ENCODE measurements at regions not wholly inside any gene's neighbourhood (a gene's known extent, or its start where the extent isn't known, plus 50 kb on each side); places are given as distances from the start of the nearest gene placed in this dataset.
"Not testable (repeated sequence)": the region's sequence is repeated elsewhere in the genome, so short reads cannot be mapped to it uniquely, and the experiment has no call there.

DNA sequence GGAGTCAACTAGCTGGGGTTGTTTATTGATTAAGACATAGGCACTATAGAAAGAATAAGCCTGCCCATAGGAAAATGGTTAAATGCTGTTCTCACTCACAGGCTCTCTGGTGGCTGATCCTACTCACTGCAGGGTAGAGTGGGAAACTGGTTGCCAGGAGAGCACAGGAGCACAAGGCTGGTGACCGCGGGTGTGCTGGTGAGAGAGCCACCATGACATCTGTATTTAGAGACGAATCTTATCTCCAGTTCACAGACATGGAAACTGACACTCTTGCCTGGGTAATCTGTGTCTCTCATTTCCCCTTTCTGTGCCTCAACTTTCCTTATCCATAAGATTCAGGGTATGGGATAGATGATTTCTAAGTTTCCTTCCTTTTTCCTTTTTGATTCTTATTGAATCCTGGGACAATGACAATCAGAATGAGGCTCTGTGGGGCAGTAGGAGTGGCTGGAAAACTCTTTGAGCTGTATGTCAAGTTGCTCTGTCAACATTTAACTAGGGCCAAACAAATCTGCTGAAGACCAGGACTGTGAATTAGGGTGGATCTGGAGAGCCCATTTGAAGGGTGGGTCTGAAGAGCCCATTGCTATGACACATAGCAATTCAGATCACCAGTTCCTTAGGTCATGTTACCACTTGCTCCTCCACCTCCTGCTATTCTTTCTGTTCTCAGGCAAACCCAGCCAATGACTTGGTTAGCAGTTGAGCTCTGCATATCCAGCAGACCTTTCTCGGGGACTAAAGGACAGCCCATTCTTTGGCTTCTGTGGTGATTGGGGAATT, 286.1 kb upstream of the TBL1XR1 start:
- DNase-seq: no peak

DNA sequence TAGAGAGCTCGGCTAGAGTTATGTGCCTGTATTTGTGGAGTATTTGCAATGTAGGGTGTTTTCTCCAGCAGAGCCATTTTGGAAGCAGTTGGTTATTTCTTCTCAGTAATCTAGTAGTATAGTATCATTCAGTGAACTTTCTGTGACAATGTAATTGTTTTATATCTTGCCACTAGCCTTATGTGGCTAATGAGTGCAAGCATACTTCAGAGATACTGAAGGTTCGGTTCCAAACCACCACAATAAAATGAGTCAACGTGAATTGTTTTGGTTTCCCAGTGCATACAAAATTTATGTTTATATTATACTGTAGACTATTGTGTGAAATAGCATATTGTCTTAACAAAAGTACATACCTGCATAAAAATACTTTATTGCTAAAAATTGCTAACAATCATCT, 286.9 kb upstream of the TBL1XR1 start:
- DNase-seq: no peak

DNA sequence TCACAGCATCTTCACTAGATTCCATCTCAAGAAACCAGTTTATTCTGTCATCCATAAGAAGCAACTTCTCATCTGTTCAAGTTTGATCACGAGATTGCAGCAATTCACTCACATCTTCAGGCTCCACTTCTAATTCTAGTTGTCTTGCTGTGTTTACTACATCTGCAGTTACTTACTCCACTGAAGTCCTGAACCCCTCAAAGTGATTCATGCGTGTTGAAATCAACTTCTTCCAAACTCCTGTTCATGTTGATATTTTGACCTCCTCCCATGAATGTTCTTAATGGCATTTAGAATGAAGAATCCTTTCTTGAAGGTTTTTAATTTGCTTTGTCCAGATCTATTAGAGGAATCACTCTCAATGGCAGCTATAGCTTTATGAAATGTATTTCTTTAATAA, 287.6 kb upstream of the TBL1XR1 start:
- DNase-seq: no peak

DNA sequence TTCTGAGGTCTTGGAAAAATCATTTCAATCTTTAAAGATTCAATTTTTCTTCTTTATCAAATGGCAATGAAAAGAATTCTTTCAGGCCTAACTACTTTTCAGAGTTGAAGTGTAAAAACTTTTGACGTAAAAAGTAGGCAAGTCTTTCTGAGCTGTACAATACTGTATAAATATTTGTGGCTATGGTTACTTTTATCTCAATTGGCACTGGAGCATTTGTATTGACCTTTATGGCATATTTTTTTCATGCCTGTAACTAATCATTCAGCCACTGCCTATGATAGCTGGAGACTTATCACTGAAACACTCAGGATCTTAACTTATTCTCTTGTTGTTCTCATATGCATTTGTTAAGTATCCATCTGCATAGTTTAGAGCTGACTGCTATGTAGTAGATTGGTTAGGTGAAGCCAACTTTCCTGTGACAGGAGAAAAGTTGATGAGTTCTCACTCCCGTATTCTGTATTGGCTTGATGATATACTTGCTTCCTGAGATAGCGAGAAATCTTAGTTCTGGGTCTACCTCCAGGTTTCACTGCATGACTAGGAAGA, 290.4 kb upstream of the TBL1XR1 start:
- DNase-seq: no peak

DNA sequence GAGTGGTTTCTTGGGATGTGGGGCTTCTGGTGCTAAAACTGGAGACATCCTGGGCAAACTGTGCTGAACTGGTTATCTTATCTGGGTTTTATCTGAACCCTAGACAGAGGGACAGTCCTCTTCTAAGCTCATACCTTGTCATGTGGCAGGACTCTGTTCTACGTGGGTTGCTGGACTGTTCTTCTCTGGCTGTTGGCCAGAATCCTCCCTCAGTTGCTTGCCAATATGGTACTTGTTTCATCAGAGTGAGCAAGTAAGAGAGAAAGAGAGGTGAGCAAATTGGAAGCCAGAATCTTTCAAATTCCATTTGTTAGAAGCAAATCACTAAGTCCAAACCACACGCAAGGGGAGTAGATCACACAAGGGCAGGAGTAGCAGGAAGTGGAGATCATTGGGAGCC, 291.5 kb upstream of the TBL1XR1 start:
- no peak for DNase-seq

DNA sequence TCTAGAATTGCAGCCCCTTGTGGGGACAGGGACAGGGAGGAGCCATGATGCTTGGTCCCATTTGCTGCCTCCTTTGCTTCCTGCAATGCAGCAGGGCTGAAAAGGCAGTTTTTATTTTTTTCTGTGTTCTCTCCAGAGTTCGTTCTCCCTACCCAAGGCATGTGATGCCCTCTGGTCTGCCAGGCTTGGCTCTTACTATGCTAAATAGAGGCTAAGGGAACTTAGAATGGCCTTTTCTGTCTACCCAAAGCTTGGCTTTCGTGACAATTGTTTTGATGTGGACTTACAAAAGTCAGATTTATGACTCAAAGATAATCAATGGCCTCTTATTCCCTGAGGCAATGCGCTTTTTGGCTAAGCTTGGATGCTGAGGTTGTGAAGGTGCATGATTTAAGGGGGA, 293.3 kb upstream of the TBL1XR1 start:
- no peak for DNase-seq

DNA sequence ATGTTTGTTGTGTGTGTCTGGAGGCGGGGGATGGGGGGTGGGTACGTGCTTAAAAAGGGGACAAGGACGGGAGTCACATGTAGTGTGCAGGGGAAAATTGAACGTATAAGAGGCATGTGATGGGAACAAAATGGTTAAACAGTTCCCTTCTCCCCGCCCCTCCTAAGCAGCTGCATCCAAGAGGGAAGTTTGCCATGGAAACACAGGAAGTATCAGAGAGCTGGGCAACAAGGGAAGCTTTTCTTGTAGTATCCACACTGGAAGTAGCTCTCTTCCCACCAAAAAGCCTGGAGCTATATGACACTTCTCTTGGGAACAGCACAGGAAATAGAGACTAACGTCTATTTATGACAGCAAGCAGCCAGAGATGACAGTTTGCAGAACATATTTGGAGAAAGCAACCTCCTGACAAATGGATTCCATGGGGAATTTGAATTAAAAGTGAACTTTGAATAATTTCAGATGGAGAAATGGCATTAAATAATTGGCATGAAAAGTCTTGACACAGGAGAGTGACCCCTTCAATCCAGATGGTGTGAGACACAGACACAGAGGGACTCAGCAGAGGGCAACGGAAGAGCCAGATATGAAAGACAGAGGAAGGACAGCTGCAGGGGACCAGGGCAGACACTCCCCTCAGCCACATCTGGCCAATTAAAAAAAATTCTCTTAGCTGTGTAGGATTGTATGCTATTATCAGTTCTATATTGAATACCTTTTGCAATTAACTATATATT, 294.2 kb upstream of the TBL1XR1 start:
- no peak for DNase-seq

DNA sequence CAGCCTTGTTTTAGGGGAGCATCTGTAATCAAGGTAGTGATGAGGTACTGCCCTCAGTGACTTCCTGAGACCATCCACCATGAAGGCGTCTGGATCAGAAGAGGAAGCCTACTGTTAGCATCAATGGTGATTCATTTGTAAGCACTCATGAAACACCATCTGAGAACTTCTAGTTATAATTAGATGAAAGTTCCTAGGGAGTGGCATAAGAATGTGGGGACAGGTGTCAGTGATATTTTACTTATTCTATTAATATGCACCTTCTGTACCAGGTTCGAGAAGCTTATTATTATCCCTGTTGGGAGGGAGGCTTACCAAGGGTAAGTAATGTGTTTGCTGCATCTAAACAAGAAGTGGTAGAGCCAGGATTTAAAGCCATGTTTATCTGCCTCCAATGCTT, 295.8 kb upstream of the TBL1XR1 start:
- no peak for DNase-seq

DNA sequence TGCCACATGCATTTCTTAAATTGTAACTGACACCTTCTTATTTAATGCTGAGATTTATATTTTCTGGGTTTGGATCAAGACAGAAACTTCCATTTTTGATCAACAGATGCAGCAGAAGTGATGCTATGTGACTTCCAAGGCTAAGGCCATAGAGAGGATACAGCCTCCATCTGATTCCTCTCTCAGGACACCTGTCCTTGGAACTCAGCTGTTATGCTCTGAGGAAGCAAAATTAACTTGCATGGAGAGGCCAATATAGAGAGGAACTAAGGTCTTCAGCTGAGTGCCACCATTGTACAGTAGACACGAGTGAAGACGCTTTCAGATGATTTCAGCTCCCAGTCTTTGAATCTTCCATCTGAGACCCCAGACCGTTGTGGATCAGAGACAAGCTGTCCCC, 296.9 kb upstream of the TBL1XR1 start:
- no peak for DNase-seq

DNA sequence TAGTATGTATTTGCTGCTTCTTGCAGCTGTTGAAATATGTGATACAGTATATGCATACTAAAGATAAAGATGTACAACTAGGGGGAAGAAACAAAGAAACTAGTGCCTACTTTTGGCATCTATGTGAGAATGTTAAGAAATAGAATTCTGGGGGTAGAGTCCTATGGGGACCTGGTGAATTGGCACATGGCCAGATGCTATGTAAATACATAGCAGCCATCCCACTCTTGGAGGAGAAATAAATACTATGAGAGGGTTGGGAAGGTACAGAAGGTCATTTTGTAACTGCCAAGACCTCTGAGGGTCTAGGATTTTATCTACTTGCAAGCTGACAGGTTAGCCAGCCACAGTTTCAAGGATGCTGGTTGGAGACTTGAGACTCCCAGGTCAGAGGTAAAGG, 298.3 kb upstream of the TBL1XR1 start:
- DNase-seq: no peak

DNA sequence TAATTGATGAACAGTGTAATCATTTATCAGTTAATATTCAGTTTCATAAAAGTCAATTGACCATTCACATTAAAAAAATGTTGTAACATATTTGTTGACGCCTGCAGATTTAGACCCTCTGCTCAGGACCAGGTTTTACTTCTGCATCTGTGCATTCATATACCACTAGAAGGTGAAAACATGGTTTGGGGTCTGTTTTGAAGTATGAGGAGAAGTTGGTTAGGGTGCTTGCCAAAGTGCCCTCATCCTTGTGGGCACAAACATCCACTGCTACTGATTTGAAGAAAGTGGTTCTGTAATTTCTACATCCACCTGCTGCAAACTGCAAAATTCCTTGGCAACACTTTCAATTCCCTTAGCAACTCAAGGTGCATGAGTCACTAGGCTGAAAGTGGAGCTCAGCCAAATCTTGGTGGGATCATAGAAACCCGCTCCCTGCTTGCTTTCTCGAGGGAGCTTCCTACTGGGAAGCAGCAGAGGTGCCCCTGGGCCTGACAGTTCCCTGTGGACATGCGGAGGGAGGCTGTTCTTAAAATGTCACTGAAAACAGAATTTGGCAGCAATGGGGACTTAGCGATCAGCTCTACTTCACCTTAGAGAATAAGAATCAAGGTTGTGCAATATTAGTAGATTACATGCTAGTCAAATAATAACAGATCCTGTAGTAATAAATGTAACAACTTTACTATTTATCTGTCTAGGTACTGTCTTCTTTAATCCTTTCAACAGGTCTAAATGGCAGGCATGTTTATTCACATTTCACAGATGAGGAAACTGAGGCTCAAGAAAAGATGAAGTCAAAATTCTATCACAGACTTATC, 301.0 kb upstream of the TBL1XR1 start:
- DNase-seq: no peak

DNA sequence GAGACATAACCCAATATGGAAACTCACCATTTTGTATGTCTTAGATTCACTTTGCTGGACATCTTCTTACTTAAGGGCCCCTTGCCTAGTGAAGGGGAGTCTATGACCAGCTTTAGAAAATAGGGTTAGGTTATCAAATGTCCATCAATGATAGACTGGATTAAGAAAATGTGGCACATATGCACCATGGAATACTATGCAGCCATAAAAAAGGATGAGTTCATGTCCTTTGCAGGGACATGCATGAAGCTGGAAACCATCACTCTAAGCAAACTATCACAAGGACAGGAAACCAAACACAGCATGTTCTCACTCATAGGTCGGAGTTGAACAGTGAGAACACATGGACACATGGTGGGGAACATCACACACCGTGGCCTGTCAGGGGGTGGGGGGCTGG, 301.8 kb upstream of the TBL1XR1 start:
- not testable (repeated sequence) for DNase-seq

DNA sequence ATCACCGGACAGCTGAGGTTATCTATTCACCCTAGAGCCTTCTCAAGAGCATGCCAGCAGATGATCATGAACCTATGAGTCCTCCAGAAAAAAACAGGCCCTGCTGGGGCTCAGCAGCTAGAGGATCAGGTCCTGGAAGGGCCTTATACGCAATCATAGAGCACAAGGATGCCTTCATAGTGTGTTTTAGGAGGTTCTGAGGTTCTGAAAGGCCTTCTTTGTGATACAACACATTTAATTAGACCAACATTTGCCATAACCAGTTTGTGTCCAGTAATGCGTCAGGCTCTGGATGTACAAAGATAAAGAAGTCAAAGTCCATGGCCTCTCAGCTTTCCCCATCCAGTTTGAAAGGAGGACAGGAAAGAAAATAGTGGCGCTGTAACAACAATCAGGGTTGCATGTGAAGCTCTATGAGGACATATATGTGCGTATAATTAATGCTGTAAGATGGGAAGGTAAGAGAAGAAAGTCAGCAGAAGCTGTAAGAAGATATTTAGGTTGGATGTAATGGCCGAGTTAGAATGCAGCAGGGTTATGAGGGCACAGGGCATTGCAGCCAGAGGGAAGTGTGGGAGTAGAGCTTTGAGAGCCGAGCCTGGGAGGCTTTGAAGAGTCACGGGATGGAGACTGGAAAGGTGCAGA, 302.6 kb upstream of the TBL1XR1 start:
- DNase-seq: no peak

DNA sequence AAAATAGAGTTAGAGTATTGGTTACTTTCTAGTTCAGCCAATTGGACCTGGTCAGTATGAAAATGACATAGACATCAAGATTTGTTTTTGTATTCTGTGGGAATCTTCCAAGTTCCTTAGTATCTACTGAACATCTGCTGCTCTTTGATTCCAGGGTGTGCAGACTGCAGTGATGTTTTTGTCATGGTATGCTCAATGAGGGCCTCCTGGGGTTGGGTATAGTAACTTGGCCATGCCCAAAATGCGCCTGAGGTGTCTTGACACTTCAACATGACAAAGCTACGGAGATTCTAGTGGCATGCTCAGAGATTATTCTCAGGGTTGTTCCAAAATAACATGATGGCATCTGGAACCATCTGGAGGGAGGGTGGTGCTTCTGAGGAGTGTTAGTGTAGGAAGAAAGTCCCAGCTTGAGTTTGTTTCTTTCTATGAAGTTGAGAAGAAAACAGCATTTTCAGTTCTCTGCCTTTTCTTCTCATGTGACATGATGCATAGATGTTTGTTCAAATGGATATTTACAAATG, 313.5 kb upstream of the TBL1XR1 start:
- no peak for DNase-seq

DNA sequence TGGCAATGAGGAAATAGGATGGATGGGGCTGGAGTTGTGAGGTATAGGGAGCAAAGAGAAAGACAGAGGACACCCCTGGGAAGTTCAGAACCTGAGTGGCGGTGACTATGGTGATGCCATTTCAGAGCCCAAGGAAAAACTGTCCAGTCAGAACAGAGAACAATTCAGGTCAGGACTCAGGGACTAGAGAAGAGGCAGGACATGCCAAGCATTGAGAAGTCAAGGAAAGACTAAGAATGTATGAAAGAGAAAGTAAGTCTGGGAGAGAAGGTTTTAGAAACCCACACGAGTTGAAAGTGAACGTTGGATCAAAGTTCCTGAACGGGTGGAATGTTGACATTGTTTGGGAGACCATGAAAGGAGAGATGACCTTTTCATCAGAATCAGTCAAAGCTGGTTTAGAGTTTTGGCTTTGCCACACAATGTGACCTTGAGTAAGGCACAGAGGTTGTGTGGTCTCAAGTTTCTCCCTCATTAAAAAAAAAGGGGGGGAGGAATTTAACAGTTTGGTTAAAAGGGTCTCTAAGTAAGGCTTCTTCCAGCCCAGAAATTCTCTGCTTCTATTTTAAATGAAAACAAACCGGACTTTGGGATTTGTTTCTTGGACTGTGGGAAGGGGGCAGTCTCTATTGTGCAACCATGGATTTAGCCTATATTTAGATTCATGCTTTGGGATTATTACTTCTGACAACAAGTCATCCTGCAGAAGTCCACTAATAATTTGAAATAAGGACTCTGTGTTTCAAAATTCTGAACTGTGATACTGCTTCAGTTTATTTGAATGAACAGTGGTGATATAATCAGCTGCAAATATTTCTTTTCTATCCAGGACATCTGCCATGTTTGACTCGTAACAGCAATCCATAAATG, 315.9 kb upstream of the TBL1XR1 start:
- DNase-seq: no peak

DNA sequence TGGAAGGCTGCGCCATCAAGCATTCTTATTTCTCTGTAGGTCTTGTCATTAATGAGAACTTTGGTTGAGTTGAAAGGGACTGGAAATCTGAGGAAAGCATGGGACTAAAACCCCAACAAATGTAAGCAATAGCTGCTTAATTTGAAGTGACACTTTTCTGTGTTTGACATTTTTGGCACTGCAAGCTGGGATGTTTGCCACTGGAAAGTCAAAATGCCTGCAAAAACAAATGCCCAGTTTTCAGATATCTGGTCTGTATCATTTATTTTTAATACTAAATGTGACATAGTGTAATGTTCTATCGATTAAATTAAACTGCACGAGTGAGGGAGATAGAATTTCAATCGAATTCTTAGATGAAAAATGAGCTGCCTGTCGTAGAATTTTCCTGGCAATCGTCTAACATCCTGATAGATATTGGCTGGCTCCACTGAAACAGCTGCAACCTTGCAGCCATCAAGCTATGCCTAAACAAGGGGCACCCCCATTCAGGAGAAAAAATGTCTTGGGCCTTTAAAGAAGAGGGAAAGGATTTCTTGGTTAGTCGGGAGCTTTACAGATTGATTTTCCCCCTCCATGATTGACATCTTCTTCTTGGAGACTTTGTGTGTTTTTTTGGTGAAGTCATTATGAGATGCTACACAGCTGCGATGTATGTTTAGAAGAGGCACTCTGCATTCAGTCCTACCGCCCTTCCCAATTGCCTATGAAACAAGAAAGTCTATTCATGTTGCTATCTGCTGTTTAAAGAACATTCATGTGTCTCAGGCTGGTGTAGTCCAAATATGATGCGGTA, 316.7 kb upstream of the TBL1XR1 start:
- no peak for DNase-seq

DNA sequence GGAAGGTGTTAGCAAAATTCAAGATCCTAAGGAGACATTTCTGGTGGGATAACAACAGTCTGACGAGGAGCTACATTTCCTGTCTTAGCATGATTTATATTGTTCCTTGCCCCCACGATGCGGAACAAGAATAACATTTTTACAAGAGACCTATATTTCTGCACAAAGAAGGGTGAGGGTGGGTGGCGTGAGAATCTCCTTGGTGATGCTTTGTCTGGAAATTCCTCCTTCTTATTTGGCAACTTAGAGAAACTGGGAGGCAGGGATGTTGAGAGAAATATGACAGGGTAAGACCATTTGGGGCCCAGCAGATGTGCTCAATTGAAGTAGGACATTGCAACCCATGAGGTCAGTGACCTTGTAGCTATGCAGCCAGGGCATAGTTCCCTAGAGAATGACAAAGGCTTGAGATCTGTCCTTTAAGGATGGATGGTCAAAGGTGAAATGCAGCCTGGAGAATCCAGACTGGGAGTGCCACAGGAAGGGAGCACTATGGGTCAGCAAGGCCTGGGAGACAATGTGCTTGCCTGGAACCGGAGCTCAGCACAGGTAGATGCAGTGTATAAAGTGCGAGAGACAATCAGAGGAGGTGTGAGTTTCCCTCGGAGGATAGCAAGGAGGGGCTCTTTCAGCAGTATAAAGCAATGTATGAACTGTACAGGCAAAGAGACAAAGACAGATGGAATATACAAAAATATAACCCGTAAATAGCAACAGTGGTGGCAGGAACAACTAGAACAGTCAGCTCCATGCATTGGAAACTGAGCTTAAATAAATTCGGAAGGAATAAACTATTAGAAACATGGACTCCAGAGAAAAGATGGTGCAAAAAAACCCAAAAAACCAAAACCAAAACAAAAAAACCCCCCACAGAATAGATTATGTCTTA, 317.6 kb upstream of the TBL1XR1 start:
- no peak for DNase-seq

DNA sequence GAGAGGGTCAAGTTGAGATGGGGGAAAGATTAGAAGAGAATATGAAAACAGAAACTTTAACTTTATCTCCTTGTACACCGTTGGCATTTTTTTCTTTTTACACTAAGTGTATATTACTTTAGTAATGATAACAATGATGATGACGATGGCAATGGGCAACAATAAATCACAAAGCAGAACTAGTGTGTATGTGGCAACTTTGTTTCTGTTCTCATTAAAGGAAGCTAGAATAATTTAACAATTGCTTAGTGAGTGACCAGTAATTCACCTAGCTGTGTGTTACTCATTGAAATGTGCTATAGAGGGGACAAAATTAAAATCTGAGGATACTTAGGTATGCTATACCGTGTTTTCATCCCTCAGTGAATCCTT, 318.5 kb upstream of the TBL1XR1 start:
- no peak for DNase-seq

DNA sequence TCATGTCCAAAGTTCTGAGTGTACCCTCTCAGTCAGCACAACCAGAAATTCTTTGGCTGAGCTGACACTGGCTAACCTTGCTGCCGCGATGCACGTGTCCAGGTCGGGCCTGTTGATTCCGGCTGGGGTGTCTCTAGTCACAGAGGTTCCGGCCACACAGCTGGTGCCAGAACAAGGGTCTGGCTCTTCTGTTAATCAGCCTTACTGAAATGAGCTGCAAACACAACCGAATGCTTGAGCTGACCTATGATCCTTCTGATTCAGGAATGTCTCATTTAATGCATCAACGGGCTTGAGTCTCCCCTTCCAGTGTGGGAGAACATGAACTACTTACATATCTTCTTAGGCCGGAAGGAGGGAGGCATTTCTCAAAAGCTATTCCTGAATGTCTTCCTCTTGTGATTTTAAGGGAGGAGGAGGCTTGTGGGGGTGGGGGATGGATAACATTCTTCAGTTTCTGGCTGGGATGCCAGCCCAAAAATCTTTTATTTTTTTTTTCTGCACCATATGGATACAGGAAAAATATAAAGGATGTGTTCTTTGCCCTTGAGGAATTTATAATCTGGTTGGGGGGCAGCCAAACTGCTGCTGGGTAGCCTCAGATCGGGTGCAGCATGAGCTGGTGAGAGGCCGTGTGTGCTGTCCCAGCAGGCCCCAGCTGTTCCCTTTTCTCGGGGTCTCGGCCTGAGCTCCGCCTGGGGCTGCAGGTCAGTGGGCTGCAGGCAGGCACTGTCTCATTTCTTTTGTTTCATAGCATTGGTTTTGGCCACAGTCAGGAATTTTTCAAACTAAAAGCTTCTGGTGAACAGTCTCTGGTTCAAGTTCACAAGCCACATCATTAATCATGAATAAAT, 319.1 kb upstream of the TBL1XR1 start:
- DNase-seq: no peak

Measured in activated CD4-positive, alpha-beta T cell treated with anti-CD3 and anti-CD28 coated beads, Interleukin-2, amount 50 U/mL, for 16 hours (primary cell).